GM12878 (cell line): ENCODE measurements at regions not wholly inside any gene's neighbourhood (a gene's known extent, or its start where the extent isn't known, plus 50 kb on each side); places are given as distances from the start of the nearest gene placed in this dataset.

Experiments
- EZH2 ChIP-seq: IDR thresholded peaks from 2 replicates; pipeline ENCODE4 v1.6.1; 2012; ENCODE audit warnings: low read depth, mild to moderate bottlenecking, control low read depth, inconsistent platforms, low read length, borderline replicate concordance; ENCODE audit not compliant: control insufficient read depth
- MYC ChIP-seq: IDR thresholded peaks from 2 replicates; pipeline ENCODE4 v1.6.1; 2011; ENCODE audit warnings: mild to moderate bottlenecking, low read length, moderate library complexity, inconsistent platforms; ENCODE audit not compliant: insufficient read depth, insufficient replicate concordance, insufficient read length, severe bottlenecking
- POLR2A ChIP-seq: IDR thresholded peaks from 2 replicates; pipeline ENCODE4 v1.6.1; 2011; ENCODE audit warnings: low read depth, mild to moderate bottlenecking, low read length
- RUNX3 ChIP-seq: IDR thresholded peaks from 2 replicates; pipeline ENCODE4 v1.6.1; 2012; ENCODE audit warnings: low read length, inconsistent platforms
- TF ChIP-seq, protein P1 (sequence below), 3 experiments: IDR thresholded peaks in 2 of 3; conservative IDR thresholded peaks in 1 of 3; 2 replicates each; pipeline ENCODE4 v1.5.1; 2011; ENCODE audit warnings: low read depth in 3 of 3, low read length in 3 of 3, mild to moderate bottlenecking in 3 of 3, control low read depth in 2 of 3, moderate library complexity in 2 of 3, inconsistent platforms in 1 of 3, mixed read lengths in 1 of 3; ENCODE audit not compliant: control insufficient read depth in 2 of 3, insufficient read depth in 1 of 3; ENCODE audit errors: extremely low read depth in 1 of 3

DNA sequence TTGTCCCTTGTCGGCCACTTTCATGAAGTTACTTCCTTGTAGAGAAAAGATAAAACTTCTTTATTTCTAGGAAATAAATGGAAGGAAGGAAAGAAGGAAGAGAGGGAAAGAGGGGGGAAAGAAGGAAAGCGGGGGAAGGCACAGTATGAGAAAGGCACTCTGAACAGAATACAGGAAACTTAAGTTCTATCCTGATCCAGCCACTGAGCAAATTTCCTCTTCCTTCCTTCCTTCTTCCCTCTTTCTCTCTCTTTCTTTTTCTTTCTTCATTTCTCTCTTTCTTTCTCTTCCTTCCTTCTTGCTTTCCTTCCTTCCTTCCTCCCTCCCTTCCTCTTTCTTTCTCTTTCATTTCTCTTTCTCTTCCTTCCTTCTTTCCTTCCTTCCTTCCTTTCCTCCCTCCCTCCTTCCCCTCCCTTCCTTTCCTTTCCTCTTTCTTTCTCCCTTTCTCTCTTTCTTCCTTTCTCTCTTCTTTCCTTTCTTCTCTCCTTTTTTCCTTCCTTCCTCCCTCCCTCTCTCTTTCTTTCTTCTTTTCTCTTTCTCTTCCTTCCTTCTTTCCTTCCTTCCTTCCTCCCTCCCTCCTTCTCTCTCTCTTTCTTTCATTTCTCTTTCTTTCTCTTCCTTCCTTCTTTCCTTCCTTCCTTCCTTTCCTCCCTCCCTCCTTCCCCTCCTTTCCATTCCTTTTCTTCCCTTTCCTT lies 240.2 kb upstream of the BRINP1 start:
- TF ChIP-seq POLR2A (no peak), MYC (no peak), EZH2 (no peak), RUNX3 (no peak)
- TF ChIP-seq, protein P1, sequence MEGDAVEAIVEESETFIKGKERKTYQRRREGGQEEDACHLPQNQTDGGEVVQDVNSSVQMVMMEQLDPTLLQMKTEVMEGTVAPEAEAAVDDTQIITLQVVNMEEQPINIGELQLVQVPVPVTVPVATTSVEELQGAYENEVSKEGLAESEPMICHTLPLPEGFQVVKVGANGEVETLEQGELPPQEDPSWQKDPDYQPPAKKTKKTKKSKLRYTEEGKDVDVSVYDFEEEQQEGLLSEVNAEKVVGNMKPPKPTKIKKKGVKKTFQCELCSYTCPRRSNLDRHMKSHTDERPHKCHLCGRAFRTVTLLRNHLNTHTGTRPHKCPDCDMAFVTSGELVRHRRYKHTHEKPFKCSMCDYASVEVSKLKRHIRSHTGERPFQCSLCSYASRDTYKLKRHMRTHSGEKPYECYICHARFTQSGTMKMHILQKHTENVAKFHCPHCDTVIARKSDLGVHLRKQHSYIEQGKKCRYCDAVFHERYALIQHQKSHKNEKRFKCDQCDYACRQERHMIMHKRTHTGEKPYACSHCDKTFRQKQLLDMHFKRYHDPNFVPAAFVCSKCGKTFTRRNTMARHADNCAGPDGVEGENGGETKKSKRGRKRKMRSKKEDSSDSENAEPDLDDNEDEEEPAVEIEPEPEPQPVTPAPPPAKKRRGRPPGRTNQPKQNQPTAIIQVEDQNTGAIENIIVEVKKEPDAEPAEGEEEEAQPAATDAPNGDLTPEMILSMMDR (IDR thresholded peaks at IDR 0.05 in 2 of 3, conservative IDR thresholded peaks at IDR 0.05 in 1 of 3; ENCODE audit: control insufficient read depth in 2 of 3, extremely low read depth in 1 of 3, insufficient read depth in 1 of 3, low read depth in 3 of 3, low read length in 3 of 3) = no peak
